Smooth muscle cell (in vitro differentiated cells): ENCODE measurements at regions not wholly inside any gene's neighbourhood (a gene's known extent, or its start where the extent isn't known, plus 50 kb on each side); places are given as distances from the start of the nearest gene placed in this dataset.
"Not testable (repeated sequence)": the region's sequence is repeated elsewhere in the genome, so short reads cannot be mapped to it uniquely, and the experiment has no call there.

Experiments
- DNase-seq: peaks from one replicate; lab custom pipeline; 2025; ENCODE audit not compliant: unreplicated experiment; lab: John Stamatoyannopoulos, UW
- H2AFZ ChIP-seq: fragments of 200-600 bp; sonication (generic); 2 replicates; pipeline ENCODE4 v1.6.0; 2016; ENCODE audit warnings: antibody characterized with exemption, low read depth, mild to moderate bottlenecking
- H3F3A ChIP-seq: fragments of 200-600 bp; sonication (generic); 2 replicates; pipeline ENCODE4 v1.6.0; 2017; ENCODE audit warnings: antibody characterized with exemption, low read depth
- H3K27ac ChIP-seq: fragments of 200-600 bp; sonication (generic); 2 replicates; pipeline ENCODE4 v1.5.1; 2016; ENCODE audit warnings: low read depth, mild to moderate bottlenecking
- H3K27me3 ChIP-seq: fragments of 200-600 bp; sonication (generic); 2 replicates; pipeline ENCODE4 v1.6.1; 2016; ENCODE audit warnings: low read depth, mild to moderate bottlenecking
- H3K36me3 ChIP-seq: fragments of 200-600 bp; sonication (generic); 2 replicates; pipeline ENCODE4 v1.5.1; 2016; ENCODE audit warnings: low read depth
- H3K4me1 ChIP-seq: fragments of 200-600 bp; sonication (generic); 2 replicates; pipeline ENCODE4 v1.5.1; 2016; ENCODE audit warnings: low read depth
- H3K4me2 ChIP-seq: fragments of 200-600 bp; sonication (generic); 2 replicates; pipeline ENCODE4 v1.6.0; 2016; ENCODE audit warnings: mild to moderate bottlenecking
- H3K4me3 ChIP-seq: fragments of 200-600 bp; sonication (generic); 2 replicates; pipeline ENCODE4 v1.5.1; 2016; ENCODE audit warnings: mild to moderate bottlenecking
- H3K79me2 ChIP-seq: fragments of 200-600 bp; sonication (generic); 2 replicates; pipeline ENCODE4 v1.6.0; 2016; ENCODE audit warnings: low read depth, mild to moderate bottlenecking
- H3K9ac ChIP-seq: fragments of 200-600 bp; sonication (generic); 2 replicates; pipeline ENCODE4 v1.6.0; 2016; ENCODE audit warnings: low read depth
- H3K9me3 ChIP-seq: fragments of 200-600 bp; sonication (generic); replicated peaks from 2 replicates; pipeline ENCODE4 v1.5.1; 2016; ENCODE audit warnings: low read depth
- H4K20me1 ChIP-seq: fragments of 200-600 bp; sonication (generic); 2 replicates; pipeline ENCODE4 v1.6.0; 2016; ENCODE audit warnings: low read depth
- WGBS: methylation state at CpG from one replicate; pipeline ENCODE4 v1.1.7; 2016; ENCODE audit warnings: low lambda C conversion rate; 5-methylcytosine and 5-hydroxymethylcytosine counted together
- TF ChIP-seq, protein P1 (sequence below): fragments of 200-600 bp; sonication (generic); IDR thresholded peaks from 2 replicates; pipeline ENCODE4 v1.5.1; 2017; ENCODE audit warnings: borderline replicate concordance, mild to moderate bottlenecking, antibody characterized with exemption; ENCODE audit not compliant: insufficient read depth, poor library complexity, severe bottlenecking

DNA sequence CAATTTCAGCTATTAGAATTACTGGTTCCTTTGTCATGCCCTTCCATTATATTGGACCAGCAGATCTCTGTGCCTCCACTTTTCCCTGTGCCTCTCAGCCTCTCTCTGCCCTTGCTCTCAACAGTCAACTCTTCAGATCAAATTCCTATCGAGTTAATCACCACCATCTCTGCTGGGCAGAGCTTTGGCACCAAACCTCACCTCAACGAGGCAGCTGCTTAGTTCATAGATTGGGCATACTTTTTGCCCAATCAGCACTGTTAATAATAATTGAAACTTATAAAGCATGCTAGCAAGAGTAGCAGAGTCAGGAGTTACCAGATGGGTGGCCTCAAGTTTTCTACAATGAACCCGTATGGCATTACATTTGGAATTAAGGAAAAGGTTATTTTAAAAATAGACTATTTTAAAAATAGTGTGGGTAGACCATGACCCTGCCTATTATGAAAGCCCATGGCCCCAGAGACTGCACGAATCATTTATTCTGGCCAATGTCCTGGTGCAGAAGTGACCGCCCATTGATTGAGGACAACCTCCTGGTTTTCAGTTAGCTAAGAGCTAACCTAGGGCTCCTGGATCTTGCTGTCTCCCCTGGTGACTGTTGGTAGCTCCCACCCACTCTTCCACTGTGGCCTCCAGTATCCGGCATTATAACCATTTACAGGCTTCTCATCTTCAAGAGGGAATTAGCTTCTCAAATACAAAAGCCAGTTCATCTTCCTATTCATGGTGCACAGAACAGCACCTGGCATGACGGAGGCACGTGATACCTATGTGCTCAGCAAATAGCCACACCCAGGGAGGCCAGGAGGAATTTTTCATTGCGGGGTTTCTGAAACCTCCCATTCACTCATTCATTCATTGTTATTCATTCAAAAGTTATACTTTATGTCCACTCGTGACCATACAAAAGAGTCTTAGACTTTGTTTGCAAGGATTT lies 265.4 kb downstream of the INHBA start:
- H3K9ac ChIP-seq, result no peak overlapping the region
- no peak for DNase-seq

DNA sequence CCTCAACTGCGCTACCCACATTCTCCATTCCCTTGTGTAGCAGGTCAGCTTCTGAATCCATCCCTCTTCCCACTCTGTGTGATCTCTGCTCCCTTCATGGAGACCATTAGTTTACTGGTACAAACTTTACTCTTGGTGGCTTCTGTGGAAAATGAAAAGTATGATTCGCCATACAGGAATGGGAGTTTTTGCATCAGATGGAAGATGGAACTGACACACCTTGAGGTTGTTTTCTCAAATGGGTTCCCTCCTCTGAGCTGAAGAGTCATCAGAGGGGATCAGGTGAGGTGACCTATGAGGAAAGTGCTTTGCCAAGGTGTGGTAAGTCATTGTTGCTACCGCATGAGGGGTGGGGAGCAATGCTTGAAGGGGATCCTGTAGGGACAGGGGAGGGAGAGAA lies 266.8 kb downstream of the INHBA start:
- TF ChIP-seq, protein P1, sequence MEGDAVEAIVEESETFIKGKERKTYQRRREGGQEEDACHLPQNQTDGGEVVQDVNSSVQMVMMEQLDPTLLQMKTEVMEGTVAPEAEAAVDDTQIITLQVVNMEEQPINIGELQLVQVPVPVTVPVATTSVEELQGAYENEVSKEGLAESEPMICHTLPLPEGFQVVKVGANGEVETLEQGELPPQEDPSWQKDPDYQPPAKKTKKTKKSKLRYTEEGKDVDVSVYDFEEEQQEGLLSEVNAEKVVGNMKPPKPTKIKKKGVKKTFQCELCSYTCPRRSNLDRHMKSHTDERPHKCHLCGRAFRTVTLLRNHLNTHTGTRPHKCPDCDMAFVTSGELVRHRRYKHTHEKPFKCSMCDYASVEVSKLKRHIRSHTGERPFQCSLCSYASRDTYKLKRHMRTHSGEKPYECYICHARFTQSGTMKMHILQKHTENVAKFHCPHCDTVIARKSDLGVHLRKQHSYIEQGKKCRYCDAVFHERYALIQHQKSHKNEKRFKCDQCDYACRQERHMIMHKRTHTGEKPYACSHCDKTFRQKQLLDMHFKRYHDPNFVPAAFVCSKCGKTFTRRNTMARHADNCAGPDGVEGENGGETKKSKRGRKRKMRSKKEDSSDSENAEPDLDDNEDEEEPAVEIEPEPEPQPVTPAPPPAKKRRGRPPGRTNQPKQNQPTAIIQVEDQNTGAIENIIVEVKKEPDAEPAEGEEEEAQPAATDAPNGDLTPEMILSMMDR, result no peak
- H3K27me3 ChIP-seq, result no peaks in the 10 kb centered on the region

More for the DNA sequence above, 265.4 kb downstream of the INHBA start:
- TF ChIP-seq, protein P1, result no peak
- no peaks in the 10 kb centered on the region for H3K79me2 ChIP-seq
- H3K9me3 ChIP-seq, result no peaks in the 10 kb centered on the region
- no peak overlapping the region for H2AFZ ChIP-seq
- H3K27ac ChIP-seq, result no peak overlapping the region
- H3K4me1 ChIP-seq, result peaks cover 5% of the 10 kb centered on the region
- H3F3A ChIP-seq, result no peaks in the 10 kb centered on the region
- H3K27me3 ChIP-seq, result no peaks in the 10 kb centered on the region
- H3K4me3 ChIP-seq, result no peak overlapping the region
- no peaks in the 10 kb centered on the region for H4K20me1 ChIP-seq
- WGBS, result 84% methylated on average over 10 of the region's 10 CpGs
- H3K4me2 ChIP-seq, result no peak overlapping the region
- no peaks in the 10 kb centered on the region for H3K36me3 ChIP-seq

DNA sequence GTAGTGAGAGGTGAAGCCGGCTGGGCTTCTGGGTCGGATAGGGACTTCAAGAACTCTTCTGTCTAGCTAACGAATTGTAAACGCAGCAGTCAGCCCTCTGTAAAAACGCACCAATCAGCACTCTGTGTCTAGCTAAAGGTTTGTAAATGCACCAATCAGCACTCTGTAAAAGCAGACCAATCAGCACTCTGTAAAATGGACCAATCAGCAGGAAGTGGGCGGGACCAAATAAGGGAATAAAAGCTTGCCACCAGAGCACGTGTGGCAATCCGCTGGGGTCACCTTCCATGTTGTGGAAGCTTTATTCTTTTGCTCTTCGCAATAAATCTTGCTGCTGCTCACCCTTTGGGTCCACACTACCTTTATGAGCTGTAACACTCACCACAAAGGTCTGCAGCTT lies 267.9 kb downstream of the INHBA start:
- H3K4me1 ChIP-seq, H3K4me3 ChIP-seq, H4K20me1 ChIP-seq, H3K79me2 ChIP-seq, H2AFZ ChIP-seq, H3K9ac ChIP-seq, H3K36me3 ChIP-seq, DNase-seq, H3F3A ChIP-seq, H3K9me3 ChIP-seq, H3K27ac ChIP-seq, H3K4me2 ChIP-seq, H3K27me3 ChIP-seq: not testable (repeated sequence)
- WGBS, result 98% methylated on average over 8 of the region's 9 CpGs

More for the DNA sequence above, 266.8 kb downstream of the INHBA start:
- H3K4me1 ChIP-seq, result peaks cover 5% of the 10 kb centered on the region
- H3K4me3 ChIP-seq, result no peak overlapping the region
- no peaks in the 10 kb centered on the region for H4K20me1 ChIP-seq
- no peak for DNase-seq
- no peak overlapping the region for H3K27ac ChIP-seq
- H3K36me3 ChIP-seq, result no peaks in the 10 kb centered on the region
- H3K9me3 ChIP-seq, result no peaks in the 10 kb centered on the region
- no peak overlapping the region for H2AFZ ChIP-seq
- H3K79me2 ChIP-seq, result no peaks in the 10 kb centered on the region
- H3F3A ChIP-seq, result no peaks in the 10 kb centered on the region
- 88% methylated on average over 3 of the region's 3 CpGs for WGBS
- H3K9ac ChIP-seq, result no peak overlapping the region
- H3K4me2 ChIP-seq, result no peak overlapping the region

DNA sequence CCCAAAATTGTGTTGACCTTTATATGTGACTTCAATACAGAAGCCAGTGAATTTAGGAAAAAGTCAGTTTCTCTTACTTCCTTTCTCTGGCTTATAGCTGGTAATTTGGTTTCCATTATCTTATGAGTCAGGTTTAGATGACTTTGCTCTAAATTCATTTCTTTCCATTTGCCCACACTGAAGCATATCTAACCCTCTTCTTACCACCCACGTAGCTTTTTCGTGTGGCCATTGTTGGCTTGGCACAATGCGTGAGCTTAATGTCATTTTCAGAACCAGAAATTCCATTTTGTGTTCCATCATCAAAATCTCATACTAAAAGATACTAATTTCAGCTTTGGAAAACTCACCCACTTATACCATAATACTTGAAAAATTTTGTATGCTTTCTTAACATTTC lies 271.2 kb downstream of the INHBA start:
- Histone ChIP-seq H3K4me3 (no peak overlapping the region), H3F3A (no peaks in the 10 kb centered on the region), H3K9me3 (no peaks in the 10 kb centered on the region), H3K27ac (no peak overlapping the region), H3K4me1 (no peaks in the 10 kb centered on the region), H2AFZ (no peak overlapping the region), H3K79me2 (no peaks in the 10 kb centered on the region), H4K20me1 (no peaks in the 10 kb centered on the region), H3K9ac (no peak overlapping the region), H3K27me3 (no peaks in the 10 kb centered on the region), H3K4me2 (no peak overlapping the region), H3K36me3 (no peaks in the 10 kb centered on the region)
- no peak for DNase-seq
- WGBS, result 81% methylated on average over 3 of the region's 3 CpGs
- TF ChIP-seq, protein P1, result no peak
